OCI-LY3 (cell line): ENCODE measurements at regions not wholly inside any gene's neighbourhood (a gene's known extent, or its start where the extent isn't known, plus 50 kb on each side); places are given as distances from the start of the nearest gene placed in this dataset.

Experiments
- H2AFZ ChIP-seq: fragments of 200-600, 300-600 bp; shearing (Covaris generic); 2 replicates; pipeline ENCODE4 v1.6.0; 2014; ENCODE audit warnings: antibody characterized with exemption, low read depth, low read length
- H3K27ac ChIP-seq: fragments of 200-600, 300-600 bp; sonication (generic); 2 replicates; pipeline ENCODE4 v1.5.1; 2014; ENCODE audit warnings: mild to moderate bottlenecking, low read length, moderate library complexity, mixed read lengths
- H3K27me3 ChIP-seq: fragments of 200-600, 300-600 bp; sonication (generic); 2 replicates; pipeline ENCODE4 v1.6.1; 2014; ENCODE audit warnings: low read depth, low read length, mixed read lengths
- H3K36me3 ChIP-seq: fragments of 200-600, 300-600 bp; sonication (generic); replicated peaks from 2 replicates; pipeline ENCODE3; 2014; ENCODE audit warnings: low read depth, low read length, mixed read lengths
- H3K4me1 ChIP-seq: fragments of 300-600, 200-600 bp; sonication (generic); 2 replicates; pipeline ENCODE4 v1.6.1; 2014; ENCODE audit warnings: low read length, mixed read lengths
- H3K4me2 ChIP-seq: fragments of 200-600, 300-600 bp; sonication (generic); 2 replicates; pipeline ENCODE4 v1.6.1; 2014; ENCODE audit warnings: low read length, mixed read lengths
- H3K4me3 ChIP-seq: fragments of 300-600, 200-600 bp; sonication (generic); 2 replicates; pipeline ENCODE4 v1.5.1; 2014; ENCODE audit warnings: antibody characterized with exemption, mild to moderate bottlenecking, low read length, moderate library complexity
- H3K79me2 ChIP-seq: fragments of 300-600, 200-600 bp; shearing (Covaris generic); 2 replicates; pipeline ENCODE4 v1.6.1; 2014; ENCODE audit warnings: mild to moderate bottlenecking, low read length, mixed read lengths
- H3K9ac ChIP-seq: fragments of 300-600, 200-600 bp; shearing (Covaris generic); 2 replicates; pipeline ENCODE4 v1.6.0; 2014; ENCODE audit warnings: mild to moderate bottlenecking, low read length, moderate library complexity
- H3K9me3 ChIP-seq: fragments of 200-600, 300-600 bp; shearing (Covaris generic); 2 replicates; pipeline ENCODE4 v1.6.1; 2014; ENCODE audit warnings: low read length, mixed read lengths; ENCODE audit not compliant: insufficient read depth
- H4K20me1 ChIP-seq: fragments of 200-600, 300-600 bp; sonication (generic); 2 replicates; pipeline ENCODE4 v1.6.1; 2016; ENCODE audit warnings: low read length, mixed read lengths; ENCODE audit not compliant: insufficient read depth
- CTCF ChIP-seq: fragments of 200-600, 300-600 bp; sonication (generic); IDR thresholded peaks from 2 replicates; pipeline ENCODE4 v1.5.1; 2014; ENCODE audit warnings: antibody characterized with exemption, low read length, low read depth
- EZH2phosphoT487 ChIP-seq: fragments of 200-600 bp; shearing (Covaris generic); IDR thresholded peaks from 2 replicates; pipeline ENCODE4 v1.6.1; 2018; ENCODE audit warnings: antibody characterized with exemption, mixed run types, low read depth

GRCh38 chr12:28618171-28618570 lies 427.9 kb downstream of the CCDC91 start:
- Histone ChIP-seq H3K9ac (no peak overlapping the region), H3K4me2 (no peak overlapping the region), H3K79me2 (no peaks in the 10 kb centered on the region), H4K20me1 (no peaks in the 10 kb centered on the region), H3K9me3 (no peaks in the 10 kb centered on the region), H2AFZ (no peak overlapping the region), H3K4me3 (no peak overlapping the region), H3K36me3 (no peaks in the 10 kb centered on the region), H3K27ac (no peak overlapping the region), H3K4me1 (no peaks in the 10 kb centered on the region), H3K27me3 (no peaks in the 10 kb centered on the region)
- TF ChIP-seq EZH2phosphoT487 = no peak
- TF ChIP-seq CTCF = no peak

- no peak overlapping the region for H3K4me2 ChIP-seq
- H3K27ac ChIP-seq = no peak overlapping the region
- H3K9ac ChIP-seq = no peak overlapping the region
- H3K4me1 ChIP-seq = no peaks in the 10 kb centered on the region
- no peak for TF ChIP-seq EZH2phosphoT487
- no peak for TF ChIP-seq CTCF
- no peaks in the 10 kb centered on the region for H4K20me1 ChIP-seq
- H2AFZ ChIP-seq = no peak overlapping the region
- H3K79me2 ChIP-seq = no peaks in the 10 kb centered on the region
- H3K9me3 ChIP-seq = no peaks in the 10 kb centered on the region
- no peaks in the 10 kb centered on the region for H3K27me3 ChIP-seq
- no peaks in the 10 kb centered on the region for H3K36me3 ChIP-seq
- H3K4me3 ChIP-seq = no peak overlapping the region
Observed at GRCh38 chr12:28618772-28619171, 428.5 kb downstream of the CCDC91 start.

- no peaks in the 10 kb centered on the region for H3K27me3 ChIP-seq
- H3K9me3 ChIP-seq = no peaks in the 10 kb centered on the region
- H4K20me1 ChIP-seq = no peaks in the 10 kb centered on the region
- TF ChIP-seq EZH2phosphoT487 (no peak), CTCF (no peak)
- no peaks in the 10 kb centered on the region for H3K4me1 ChIP-seq
- no peak overlapping the region for H3K4me3 ChIP-seq
- H3K36me3 ChIP-seq = no peaks in the 10 kb centered on the region
- H3K9ac ChIP-seq = no peak overlapping the region
- no peak overlapping the region for H3K27ac ChIP-seq
- no peaks in the 10 kb centered on the region for H3K79me2 ChIP-seq
- H2AFZ ChIP-seq = no peak overlapping the region
- no peak overlapping the region for H3K4me2 ChIP-seq
Observed at GRCh38 chr12:28620281-28620680, 430.0 kb downstream of the CCDC91 start.

- H3K4me3 ChIP-seq = no peak overlapping the region
- H3K9me3 ChIP-seq = no peaks in the 10 kb centered on the region
- H3K79me2 ChIP-seq = no peaks in the 10 kb centered on the region
- no peaks in the 10 kb centered on the region for H4K20me1 ChIP-seq
- TF ChIP-seq CTCF = no peak
- no peak for TF ChIP-seq EZH2phosphoT487
- no peaks in the 10 kb centered on the region for H3K27me3 ChIP-seq
- H2AFZ ChIP-seq = no peak overlapping the region
- no peaks in the 10 kb centered on the region for H3K36me3 ChIP-seq
- no peak overlapping the region for H3K4me2 ChIP-seq
- H3K4me1 ChIP-seq = no peaks in the 10 kb centered on the region
- no peak overlapping the region for H3K9ac ChIP-seq
- no peak overlapping the region for H3K27ac ChIP-seq
Observed at GRCh38 chr12:28622406-28622805, 432.1 kb downstream of the CCDC91 start.
